Tibial artery (tissue), 4 donors: ENCODE measurements at regions not wholly inside any gene's neighbourhood (a gene's known extent, or its start where the extent isn't known, plus 50 kb on each side); places are given as distances from the start of the nearest gene placed in this dataset.

Experiments used
- DNase-seq, 2 donors: peaks; one replicate each; pipeline ENCODE4 v3.0.0-alpha.2; 2019
- H3K27ac ChIP-seq, 2 donors: fragments of 200-600 bp; sonication (generic) in 1 of 2; 1 replicate in 1 of 2; 2 replicates in 1 of 2; pipeline ENCODE4 v1.5.1; 2018 to 2019; ENCODE audit warnings: mild to moderate bottlenecking in 1 of 2
- H3K27me3 ChIP-seq, 2 donors: fragments of 200-600 bp; sonication (generic) in 1 of 2; one replicate each; pipeline versions ENCODE4 v1.5.1 to v1.6.0; 2016 to 2019
- H3K36me3 ChIP-seq, 3 donors: fragments of 200-600 bp; sonication (generic) in 2 of 3; one replicate each; pipeline ENCODE4 v1.5.1; 2016 to 2019; ENCODE audit warnings: mild to moderate bottlenecking in 2 of 3
- H3K4me1 ChIP-seq, 4 donors: fragments of 200-600 bp; sonication (generic) in 2 of 4; 1 replicate in 3 of 4; 2 replicates in 1 of 4; pipeline ENCODE4 v1.5.1; 2016 to 2019
- H3K4me3 ChIP-seq, 2 donors: fragments of 200-600 bp; sonication (generic) in 1 of 2; 1 replicate in 1 of 2; 2 replicates in 1 of 2; pipeline ENCODE4 v1.5.1; 2018 to 2019; ENCODE audit warnings: mild to moderate bottlenecking in 2 of 2
- H3K9me3 ChIP-seq, 3 donors: fragments of 200-600 bp; sonication (generic) in 1 of 3; one replicate each; pipeline ENCODE4 v1.5.1; 2016 to 2019
- CTCF ChIP-seq, 2 experiments: fragments of 200-600 bp in 1 of 2; fragments of 450-650 bp in 1 of 2; IDR thresholded peaks; one replicate each; pipeline ENCODE4 v1.5.1; 2017 to 2019; ENCODE audit warnings: antibody characterized with exemption in 2 of 2, mild to moderate bottlenecking in 1 of 2, moderate library complexity in 1 of 2
- intact Hi-C: fragments of 100-400 bp; cut with DNase I; formaldehyde crosslinking; loops from one replicate; pipeline ENCODE4 v1.15.0; 2023; ENCODE audit warnings: low total_unique reads

DNA sequence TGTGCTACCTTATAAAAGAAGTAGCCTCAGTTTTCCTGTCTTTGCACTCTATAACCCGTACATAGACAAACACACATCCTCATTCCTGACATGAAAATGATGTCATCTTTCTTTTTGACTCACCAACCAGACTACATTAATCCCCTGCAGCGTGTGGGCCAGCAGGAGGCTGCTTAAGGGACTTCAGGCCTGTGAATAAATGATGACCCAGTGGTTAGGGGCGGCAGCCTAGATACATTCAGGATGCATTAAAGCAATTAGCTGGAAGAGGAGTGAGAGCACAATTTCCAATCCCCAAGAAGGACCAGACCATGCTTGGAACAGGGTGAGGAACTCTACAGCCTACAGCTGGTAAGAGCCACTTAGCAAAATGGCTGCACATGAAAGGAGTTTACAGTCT lies 57.3 kb upstream of the KLF7 start:
- H3K36me3 ChIP-seq, result no peaks in the 10 kb centered on the region
- H3K4me1 ChIP-seq, result peaks cover 0 to 34% (median 19%) of the 10 kb centered on the region in 4 donors
- H3K4me3 ChIP-seq, result no peak overlapping the region
- no peak for TF ChIP-seq CTCF (IDR thresholded peaks at IDR 0.05)
- no peaks in the 10 kb centered on the region for H3K27me3 ChIP-seq
- intact Hi-C loops, result no loop called here
- no peak overlapping the region for H3K27ac ChIP-seq
- H3K9me3 ChIP-seq, result no peaks in the 10 kb centered on the region
- no peak for DNase-seq

GRCh38 chr2:207224381-207224780 lies 58.6 kb upstream of the KLF7 start:
- no peaks in the 10 kb centered on the region for H3K9me3 ChIP-seq
- intact Hi-C loops, result no loop called here
- H3K27me3 ChIP-seq, result no peaks in the 10 kb centered on the region
- H3K27ac ChIP-seq, result peak overlapping the region; percentile 11 to 42
- no peaks in the 10 kb centered on the region for H3K36me3 ChIP-seq
- TF ChIP-seq CTCF (IDR thresholded peaks at IDR 0.05), result no peak
- H3K4me1 ChIP-seq, result peaks cover 0 to 46% (median 24%) of the 10 kb centered on the region in 4 donors
- no peak overlapping the region for H3K4me3 ChIP-seq
- no peak for DNase-seq

DNA sequence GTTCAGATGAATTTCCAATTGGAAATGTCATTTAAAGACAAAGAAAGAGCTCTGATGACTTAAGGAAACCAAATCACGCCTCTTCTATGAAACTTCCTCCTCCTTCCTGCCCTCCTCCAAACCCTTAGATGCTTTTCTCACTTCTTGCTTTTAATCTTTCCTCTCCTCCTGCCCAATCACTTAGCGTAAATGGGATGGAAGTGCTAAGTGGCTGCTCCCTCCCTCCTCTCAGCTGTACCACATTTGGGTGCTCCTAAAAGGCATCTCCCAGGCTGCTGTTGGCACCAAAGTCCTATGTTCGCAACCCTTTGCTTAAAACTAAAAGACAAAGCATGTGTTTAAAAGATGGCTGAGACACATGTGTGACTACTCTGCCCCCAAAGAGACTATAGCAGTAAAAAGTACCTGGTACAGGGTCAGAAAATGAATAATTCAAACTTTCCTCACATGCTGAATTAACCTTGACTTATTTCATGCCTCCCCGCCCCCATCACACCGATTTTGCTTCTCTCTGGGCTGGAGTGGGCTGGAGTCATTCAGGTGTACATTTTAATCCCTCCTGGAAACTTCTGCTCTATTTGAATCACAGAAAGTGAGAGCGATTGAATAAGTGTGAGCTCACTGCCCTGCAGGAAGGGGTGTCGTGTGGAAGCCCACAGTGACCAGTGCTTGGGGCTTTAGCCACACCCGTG lies 59.2 kb upstream of the KLF7 start:
- Histone ChIP-seq H3K27ac (peak overlapping the region; percentile 11 to 42), H3K9me3 (no peaks in the 10 kb centered on the region), H3K36me3 (no peaks in the 10 kb centered on the region), H3K4me1 (peaks cover 0 to 48% (median 24%) of the 10 kb centered on the region in 4 donors), H3K4me3 (no peak overlapping the region), H3K27me3 (no peaks in the 10 kb centered on the region)
- no peak for DNase-seq
- intact Hi-C loops, result loop anchor here (5.0 kb wide), 1 partner anchor 53 kb away; no protein-coding TSS in a partner anchor
- TF ChIP-seq CTCF (IDR thresholded peaks at IDR 0.05), result no peak

DNA sequence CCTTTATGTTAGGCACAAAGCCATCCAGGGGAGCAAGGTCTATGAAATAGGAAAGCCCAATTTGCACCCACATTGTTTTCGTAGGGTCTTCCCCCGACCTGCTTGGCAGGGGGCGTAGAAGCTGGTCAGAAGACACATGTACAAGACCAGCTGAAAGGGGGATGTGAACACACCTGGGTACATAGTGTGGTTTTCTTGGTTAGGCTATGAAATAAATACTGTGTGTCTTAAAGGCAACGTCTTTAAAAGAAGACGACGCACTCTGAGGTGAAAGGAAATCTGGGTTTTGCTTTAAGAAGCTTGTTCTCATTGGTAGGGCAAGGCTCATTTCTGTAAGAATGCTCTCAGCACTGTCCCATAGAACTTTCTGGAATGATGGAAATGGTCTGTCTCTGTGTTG lies 60.0 kb upstream of the KLF7 start:
- TF ChIP-seq CTCF (IDR thresholded peaks at IDR 0.05), result no peak
- intact Hi-C loops, result loop anchor here (5.0 kb wide), 1 partner anchor 53 kb away; no protein-coding TSS in a partner anchor
- Histone ChIP-seq H3K9me3 (no peaks in the 10 kb centered on the region), H3K36me3 (no peaks in the 10 kb centered on the region), H3K27me3 (no peaks in the 10 kb centered on the region), H3K4me1 (peaks cover 0 to 44% (median 24%) of the 10 kb centered on the region in 4 donors), H3K27ac (no peak overlapping the region), H3K4me3 (no peak overlapping the region)
- DNase-seq, result no peak

DNA sequence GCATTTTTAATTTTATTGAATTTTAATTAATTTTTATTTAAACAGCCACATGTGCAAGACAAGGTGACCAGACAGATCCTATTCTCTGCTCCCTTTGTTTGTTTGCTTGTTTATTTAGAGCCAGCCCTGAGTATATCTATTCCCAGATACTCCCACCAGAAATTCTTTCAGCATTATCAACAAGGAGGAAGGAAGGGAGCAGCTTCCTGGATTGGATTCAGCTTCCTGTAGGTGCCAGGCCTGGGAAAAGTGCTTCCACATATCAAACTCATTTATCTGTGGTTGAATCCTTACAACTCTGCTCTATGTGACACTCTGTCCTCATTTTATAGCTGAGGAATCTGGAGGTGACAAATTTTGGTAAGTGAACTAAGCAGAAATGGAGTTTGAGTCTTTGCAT lies 60.5 kb upstream of the KLF7 start:
- Histone ChIP-seq H3K36me3 (no peaks in the 10 kb centered on the region), H3K4me1 (peaks cover 0 to 44% (median 24%) of the 10 kb centered on the region in 4 donors), H3K4me3 (no peak overlapping the region), H3K9me3 (no peaks in the 10 kb centered on the region), H3K27me3 (no peaks in the 10 kb centered on the region), H3K27ac (peak overlapping the region in 1 of 2 donors; percentile 57)
- TF ChIP-seq CTCF (IDR thresholded peaks at IDR 0.05), result no peak
- DNase-seq, result no peak
- intact Hi-C loops, result loop anchor here (5.0 kb wide), 1 partner anchor 54 kb away; no protein-coding TSS in a partner anchor
